ENCODE measurements at regions not wholly inside any gene's neighbourhood (a gene's known extent, or its start where the extent isn't known, plus 50 kb on each side); places are given as distances from the start of the nearest gene placed in this dataset.
"Not testable (repeated sequence)": the region's sequence is repeated elsewhere in the genome, so short reads cannot be mapped to it uniquely, and the experiment has no call there.

- no peak overlapping the region for H3K4me3 ChIP-seq (ENCODE audit: control insufficient read depth, low read depth, low read length)
- DNase-seq (ENCODE audit: low read depth), result no peak
- no peak for TF ChIP-seq CTCF (conservative IDR thresholded peaks at IDR 0.05; ENCODE audit: control insufficient read depth, insufficient read depth, low read depth, low read length)
These were observed 240.5 kb upstream of the ID2 start for GRCh38 chr2:8441371-8441770.

- no peak overlapping the region for H3K4me3 ChIP-seq (ENCODE audit: control insufficient read depth, low read depth, low read length)
- no peak for DNase-seq (ENCODE audit: low read depth)
- no peak for TF ChIP-seq CTCF (conservative IDR thresholded peaks at IDR 0.05; ENCODE audit: control insufficient read depth, insufficient read depth, low read depth, low read length)
These were observed 239.9 kb upstream of the ID2 start for GRCh38 chr2:8441986-8442385.

GRCh38 chr2:8442833-8443486, 238.9 kb upstream of the ID2 start:
- H3K4me3 ChIP-seq (ENCODE audit: control insufficient read depth, low read depth, low read length), result no peak overlapping the region
- DNase-seq (ENCODE audit: low read depth), result no peak
- TF ChIP-seq CTCF (conservative IDR thresholded peaks at IDR 0.05; ENCODE audit: control insufficient read depth, insufficient read depth, low read depth, low read length), result no peak

- DNase-seq (ENCODE audit: low read depth), result no peak
- no peak overlapping the region for H3K4me3 ChIP-seq (ENCODE audit: control insufficient read depth, low read depth, low read length)
- no peak for TF ChIP-seq CTCF (conservative IDR thresholded peaks at IDR 0.05; ENCODE audit: control insufficient read depth, insufficient read depth, low read depth, low read length)
These were observed 236.3 kb upstream of the ID2 start for GRCh38 chr2:8445580-8445979.

GRCh38 chr2:8446751-8447150, 235.1 kb upstream of the ID2 start:
- not testable (repeated sequence) for H3K4me3 ChIP-seq (ENCODE audit: control insufficient read depth, low read depth, low read length); DNase-seq (ENCODE audit: low read depth)

GRCh38 chr2:8447610-8448221, 234.1 kb upstream of the ID2 start:
- no peak overlapping the region for H3K4me3 ChIP-seq (ENCODE audit: control insufficient read depth, low read depth, low read length)
- DNase-seq (ENCODE audit: low read depth), result peak; percentile 74
- no peak for TF ChIP-seq CTCF (conservative IDR thresholded peaks at IDR 0.05; ENCODE audit: control insufficient read depth, insufficient read depth, low read depth, low read length)

GRCh38 chr2:8448824-8449556, 232.9 kb upstream of the ID2 start:
- DNase-seq (ENCODE audit: low read depth), result no peak
- no peak for TF ChIP-seq CTCF (conservative IDR thresholded peaks at IDR 0.05; ENCODE audit: control insufficient read depth, insufficient read depth, low read depth, low read length)
- H3K4me3 ChIP-seq (ENCODE audit: control insufficient read depth, low read depth, low read length), result no peak overlapping the region

Measured in fibroblast of mammary gland (primary cell).